22Rv1 (cell line): ENCODE measurements at regions not wholly inside any gene's neighbourhood (a gene's known extent, or its start where the extent isn't known, plus 50 kb on each side); places are given as distances from the start of the nearest gene placed in this dataset.

Source experiments
- H3K27ac ChIP-seq: fragments of 450-650 bp; 2 replicates; pipeline ENCODE4 v1.5.1; 2017
- ZFX ChIP-seq: fragments of 450-650 bp; IDR thresholded peaks from 2 replicates; pipeline ENCODE4 v1.6.1; 2017; ENCODE audit warnings: antibody characterized with exemption, borderline replicate concordance
- TF ChIP-seq, protein P1 (sequence below): fragments of 450-650 bp; IDR thresholded peaks from 2 replicates; pipeline ENCODE4 v1.5.1; 2017; ENCODE audit warnings: mild to moderate bottlenecking

DNA sequence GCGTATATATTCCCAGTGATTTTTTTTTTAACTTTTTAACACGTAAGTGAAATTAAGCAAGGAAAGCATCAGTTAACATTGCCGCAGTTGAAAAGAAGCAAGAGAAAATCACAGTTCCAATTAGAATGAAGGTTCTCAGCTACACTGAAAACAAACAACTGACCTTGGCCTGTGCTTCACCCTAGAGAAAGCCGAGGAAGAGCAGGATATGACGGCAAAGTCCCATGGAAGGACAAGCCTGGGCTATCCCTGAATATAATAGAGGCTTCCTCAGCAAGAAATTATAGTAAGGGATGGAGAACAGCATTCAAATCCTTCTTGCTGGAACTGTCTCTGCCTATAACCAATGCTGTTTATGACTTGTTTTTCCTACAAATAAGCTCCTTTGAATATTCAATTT is 83.0 kb upstream of the INHBA start:
- H3K27ac ChIP-seq = no peak overlapping the region
- TF ChIP-seq, protein P1, sequence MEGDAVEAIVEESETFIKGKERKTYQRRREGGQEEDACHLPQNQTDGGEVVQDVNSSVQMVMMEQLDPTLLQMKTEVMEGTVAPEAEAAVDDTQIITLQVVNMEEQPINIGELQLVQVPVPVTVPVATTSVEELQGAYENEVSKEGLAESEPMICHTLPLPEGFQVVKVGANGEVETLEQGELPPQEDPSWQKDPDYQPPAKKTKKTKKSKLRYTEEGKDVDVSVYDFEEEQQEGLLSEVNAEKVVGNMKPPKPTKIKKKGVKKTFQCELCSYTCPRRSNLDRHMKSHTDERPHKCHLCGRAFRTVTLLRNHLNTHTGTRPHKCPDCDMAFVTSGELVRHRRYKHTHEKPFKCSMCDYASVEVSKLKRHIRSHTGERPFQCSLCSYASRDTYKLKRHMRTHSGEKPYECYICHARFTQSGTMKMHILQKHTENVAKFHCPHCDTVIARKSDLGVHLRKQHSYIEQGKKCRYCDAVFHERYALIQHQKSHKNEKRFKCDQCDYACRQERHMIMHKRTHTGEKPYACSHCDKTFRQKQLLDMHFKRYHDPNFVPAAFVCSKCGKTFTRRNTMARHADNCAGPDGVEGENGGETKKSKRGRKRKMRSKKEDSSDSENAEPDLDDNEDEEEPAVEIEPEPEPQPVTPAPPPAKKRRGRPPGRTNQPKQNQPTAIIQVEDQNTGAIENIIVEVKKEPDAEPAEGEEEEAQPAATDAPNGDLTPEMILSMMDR = no peak
- TF ChIP-seq ZFX = no peak

GRCh38 chr7:41785265-41785664 is 82.4 kb upstream of the INHBA start:
- TF ChIP-seq ZFX = no peak
- TF ChIP-seq, protein P1 = no peak
- no peak overlapping the region for H3K27ac ChIP-seq

DNA sequence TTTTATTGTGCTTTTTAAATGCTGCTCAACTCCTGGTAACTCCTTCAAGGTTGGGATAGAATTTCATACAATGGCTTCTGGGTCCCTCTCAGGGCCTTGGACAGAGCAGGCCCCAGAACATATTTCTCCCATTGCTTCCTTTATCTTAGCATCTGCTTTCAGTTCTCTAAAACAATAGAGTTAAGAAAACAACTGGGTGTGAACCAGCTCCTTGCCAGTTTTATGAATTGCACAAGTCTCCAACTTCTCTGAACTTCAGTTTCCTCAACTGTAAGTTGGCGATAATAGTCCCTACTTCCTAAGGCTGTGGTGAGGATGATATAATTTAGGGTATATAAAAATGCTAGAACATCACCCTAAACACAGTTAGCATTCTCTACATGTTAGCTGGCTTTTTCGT is 77.0 kb upstream of the INHBA start:
- TF ChIP-seq, protein P1 = no peak
- TF ChIP-seq ZFX = no peak
- H3K27ac ChIP-seq = no peak overlapping the region

DNA sequence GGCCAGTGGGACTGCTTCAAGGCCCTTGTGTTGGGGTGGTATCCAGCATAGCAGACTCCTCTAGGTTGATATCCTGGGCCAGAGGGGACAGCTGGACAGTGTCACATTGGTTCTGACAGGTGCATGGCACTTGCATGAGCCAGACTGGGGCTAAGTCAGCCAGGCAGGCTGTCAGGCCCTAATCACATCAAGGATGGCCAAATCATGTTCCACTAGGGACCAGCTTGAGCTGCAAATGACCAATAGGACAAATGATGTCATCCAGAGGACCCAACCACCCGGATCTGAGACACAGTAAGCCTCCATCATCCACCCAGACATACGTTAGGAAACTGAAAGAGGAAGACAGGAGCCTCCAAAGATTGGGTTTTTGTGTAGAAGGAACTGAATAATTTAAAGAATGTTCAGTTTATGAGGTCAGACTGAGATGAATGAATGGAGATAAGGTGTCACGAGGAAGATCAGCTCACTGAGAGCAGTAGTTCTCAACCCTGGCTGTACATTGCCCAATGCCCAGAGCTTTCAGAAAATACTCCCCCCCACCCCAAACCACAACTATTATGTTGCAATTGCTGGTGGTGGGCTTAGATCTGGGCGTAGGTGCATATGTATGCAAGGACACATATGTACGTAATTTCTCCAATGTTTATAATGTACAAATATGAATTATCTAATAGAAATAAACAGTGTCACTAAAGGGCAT is 75.2 kb upstream of the INHBA start:
- no peak for TF ChIP-seq ZFX
- TF ChIP-seq, protein P1 = no peak
- H3K27ac ChIP-seq = no peak overlapping the region

DNA sequence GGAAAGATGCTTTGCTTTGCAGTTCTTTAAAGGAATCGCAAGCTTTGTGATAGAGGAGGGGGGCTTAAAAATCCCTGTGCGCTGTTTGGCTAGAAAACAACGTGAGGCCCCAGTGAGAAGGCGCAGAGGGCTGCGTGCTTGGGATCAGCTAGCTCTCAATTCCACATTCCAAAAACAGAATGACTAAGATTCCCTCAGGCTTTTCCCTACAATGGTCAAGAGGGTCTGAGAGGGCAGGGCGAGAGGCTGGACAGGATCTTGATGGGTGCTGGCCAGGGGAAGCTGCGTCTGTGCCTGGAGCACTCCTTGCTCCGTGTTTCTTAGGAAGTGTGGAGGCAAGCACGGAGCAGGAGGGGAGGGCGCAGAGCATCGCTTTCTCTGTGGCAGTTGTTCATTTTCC is 72.1 kb upstream of the INHBA start:
- H3K27ac ChIP-seq = no peak overlapping the region
- TF ChIP-seq, protein P1 = no peak
- TF ChIP-seq ZFX = no peak

DNA sequence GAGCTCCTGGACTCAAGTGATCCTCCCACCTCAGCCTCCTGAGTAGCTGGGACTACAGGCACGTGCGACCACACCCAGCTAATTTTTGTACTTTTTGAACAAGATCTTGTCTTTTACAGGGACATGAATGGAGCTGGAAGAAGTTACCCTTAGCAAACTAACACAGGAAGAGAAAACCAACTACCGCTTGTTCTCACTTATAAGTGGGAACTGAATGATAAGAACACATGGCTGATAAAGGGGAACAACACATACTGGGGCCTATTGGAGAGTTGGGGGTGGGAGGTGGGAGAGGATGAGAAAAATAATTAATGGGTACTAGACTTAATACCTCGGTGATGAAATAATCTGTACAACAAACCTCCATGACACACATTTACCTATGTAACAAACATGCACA is 70.9 kb upstream of the INHBA start:
- TF ChIP-seq ZFX = no peak
- TF ChIP-seq, protein P1 = no peak

GRCh38 chr7:41771717-41772116 is 68.8 kb upstream of the INHBA start:
- H3K27ac ChIP-seq = no peak overlapping the region
- TF ChIP-seq, protein P1 = no peak
- no peak for TF ChIP-seq ZFX

More for the DNA sequence above, 70.9 kb upstream of the INHBA start:
- no peak overlapping the region for H3K27ac ChIP-seq
